ENCODE measurements at regions not wholly inside any gene's neighbourhood (a gene's known extent, or its start where the extent isn't known, plus 50 kb on each side); places are given as distances from the start of the nearest gene placed in this dataset.

DNA sequence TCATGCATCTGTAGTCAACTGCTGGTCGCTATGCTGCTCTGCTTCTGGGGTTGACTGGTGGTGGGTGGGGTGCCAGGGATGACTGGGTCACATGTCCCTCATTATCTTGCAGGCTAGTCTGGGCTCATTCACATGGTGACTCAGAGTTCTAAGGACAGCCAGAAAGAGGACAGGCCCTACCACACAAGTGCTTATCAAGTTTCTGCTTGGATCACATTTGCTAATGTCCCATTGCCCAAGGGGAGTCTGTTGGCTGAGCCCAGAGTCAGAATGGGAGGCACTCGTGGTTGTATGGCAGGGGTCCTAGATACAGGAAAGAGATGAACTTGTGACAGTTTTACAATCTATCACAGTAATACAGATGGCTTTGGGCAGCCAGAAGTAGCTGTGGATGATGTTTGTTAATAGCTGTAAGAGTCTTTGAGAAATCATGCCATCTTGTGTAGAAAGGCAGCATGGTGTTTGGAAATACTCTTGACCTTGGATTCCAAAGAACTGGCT, 221.3 kb downstream of the GPAT3 start:
- in situ Hi-C loops (cut with MboI; ENCODE audit: low sequenced_read_pairs): no loop called here
- Histone ChIP-seq H3K4me2 (ENCODE audit: low read depth, low read length) (no peak overlapping the region), H2BK5ac (ENCODE audit: low read depth, low read length, poor library complexity, severe bottlenecking) (no peak overlapping the region), H4K20me1 (ENCODE audit: insufficient read depth, low read length) (no peaks in the 10 kb centered on the region), H3K27me3 (ENCODE audit: control insufficient read depth, insufficient read depth, low read length) (no peaks in the 10 kb centered on the region), H3K18ac (ENCODE audit: low read depth, low read length) (no peak overlapping the region), H2AK9ac (replicated peaks; ENCODE audit: low read depth, low read length, poor library complexity) (peak overlapping the region; percentile 58), H3K9ac (ENCODE audit: low read depth, low read length) (no peak overlapping the region), H3K4me1 (ENCODE audit: control insufficient read depth, insufficient read depth, low read length) (no peaks in the 10 kb centered on the region), H3K14ac (replicated peaks; ENCODE audit: low read depth, low read length) (no peak overlapping the region), H3K79me1 (ENCODE audit: low read depth in 1 of 2, low read length in 2 of 2) (no peaks in the 10 kb centered on the region), H4K91ac (ENCODE audit: insufficient read depth, low read depth, low read length) (no peak overlapping the region), H2BK120ac (ENCODE audit: low read depth, low read length) (no peak overlapping the region), H4K8ac (ENCODE audit: low read depth in 2 of 2, low read length in 2 of 2) (no peak overlapping the region), H3K9me3 (ENCODE audit: control insufficient read depth, insufficient read depth, low read length) (no peaks in the 10 kb centered on the region), H2AFZ (replicated peaks; ENCODE audit: low read length, poor library complexity) (no peak overlapping the region), H3K36me3 (ENCODE audit: control insufficient read depth, insufficient read depth, low read length) (no peaks in the 10 kb centered on the region), H4K5ac (ENCODE audit: low read depth, low read length) (no peak overlapping the region), H3K4ac (ENCODE audit: low read depth, low read length) (no peak overlapping the region), H2BK20ac (ENCODE audit: low read depth, low read length) (no peak overlapping the region), H3K27ac (ENCODE audit: insufficient read depth, low read length) (no peak overlapping the region), H3K9me1 (ENCODE audit: insufficient read depth, low read length) (no peaks in the 10 kb centered on the region), H3K4me3 (ENCODE audit: insufficient read depth, low read depth, low read length) (no peak overlapping the region), H3K56ac (ENCODE audit: extremely low read depth, insufficient read depth, low read length) (no peak overlapping the region), H2BK15ac (ENCODE audit: low read depth, low read length) (no peak overlapping the region), H3K23ac (ENCODE audit: low read depth, low read length) (no peak overlapping the region), H2AK5ac (ENCODE audit: low read depth, low read length) (no peak overlapping the region)
- POLR2A ChIA-PET (ENCODE audit: unreplicated experiment): no interaction called here
- DNase-seq: no peak
- TF ChIP-seq SMC3 (IDR thresholded peaks at IDR 0.05; ENCODE audit: low read depth, low read length) (no peak), NFE2L2 (IDR thresholded peaks at IDR 0.05; ENCODE audit: low read depth, low read length) (no peak), RFX5 (IDR thresholded peaks at IDR 0.05; ENCODE audit: low read depth, low read length) (no peak), RAD21 (IDR thresholded peaks at IDR 0.05; ENCODE audit: low read length) (no peak), FOS (IDR thresholded peaks at IDR 0.05; ENCODE audit: low read depth, low read length) (no peak), MXI1 (IDR thresholded peaks at IDR 0.05; ENCODE audit: borderline replicate concordance, low read depth, low read length) (no peak), RCOR1 (IDR thresholded peaks at IDR 0.05; ENCODE audit: insufficient replicate concordance, low read length) (no peak), ELK1 (IDR thresholded peaks at IDR 0.05; ENCODE audit: borderline replicate concordance, low read depth, low read length) (no peak), CEBPB (IDR thresholded peaks at IDR 0.05; ENCODE audit: low read depth, low read length) (no peak), CHD1 (IDR thresholded peaks at IDR 0.05; ENCODE audit: low read depth, low read length) (no peak), MAFK (IDR thresholded peaks at IDR 0.05; ENCODE audit: low read depth, low read length) (no peak), USF2 (IDR thresholded peaks at IDR 0.05; ENCODE audit: low read depth, low read length) (no peak), BHLHE40 (IDR thresholded peaks at IDR 0.05; ENCODE audit: low read depth, low read length) (no peak), MAZ (IDR thresholded peaks at IDR 0.05; ENCODE audit: borderline replicate concordance, low read depth, low read length) (no peak), POLR2A (IDR thresholded peaks at IDR 0.05; ENCODE audit: low read depth, low read length) (no peak)
- TF ChIP-seq, protein P1, sequence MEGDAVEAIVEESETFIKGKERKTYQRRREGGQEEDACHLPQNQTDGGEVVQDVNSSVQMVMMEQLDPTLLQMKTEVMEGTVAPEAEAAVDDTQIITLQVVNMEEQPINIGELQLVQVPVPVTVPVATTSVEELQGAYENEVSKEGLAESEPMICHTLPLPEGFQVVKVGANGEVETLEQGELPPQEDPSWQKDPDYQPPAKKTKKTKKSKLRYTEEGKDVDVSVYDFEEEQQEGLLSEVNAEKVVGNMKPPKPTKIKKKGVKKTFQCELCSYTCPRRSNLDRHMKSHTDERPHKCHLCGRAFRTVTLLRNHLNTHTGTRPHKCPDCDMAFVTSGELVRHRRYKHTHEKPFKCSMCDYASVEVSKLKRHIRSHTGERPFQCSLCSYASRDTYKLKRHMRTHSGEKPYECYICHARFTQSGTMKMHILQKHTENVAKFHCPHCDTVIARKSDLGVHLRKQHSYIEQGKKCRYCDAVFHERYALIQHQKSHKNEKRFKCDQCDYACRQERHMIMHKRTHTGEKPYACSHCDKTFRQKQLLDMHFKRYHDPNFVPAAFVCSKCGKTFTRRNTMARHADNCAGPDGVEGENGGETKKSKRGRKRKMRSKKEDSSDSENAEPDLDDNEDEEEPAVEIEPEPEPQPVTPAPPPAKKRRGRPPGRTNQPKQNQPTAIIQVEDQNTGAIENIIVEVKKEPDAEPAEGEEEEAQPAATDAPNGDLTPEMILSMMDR (conservative IDR thresholded peaks at IDR 0.05; ENCODE audit: low read depth, low read length): no peak
- CTCF ChIA-PET: no interaction called here
- BruUV-seq (replicated peaks): no TSS peak
- no peak for ATAC-seq (ENCODE audit: low read depth)
- intact Hi-C loops (cut with micrococcal nuclease): no loop called here
- no CpG with 5 or more reads among the region's 2 CpGs for WGBS, 2 experiments (ENCODE audit: extremely low coverage in 2 of 2, insufficient read length in 1 of 2)
- dilution Hi-C loops (cut with HindIII; ENCODE audit: low sequenced_read_pairs, unreplicated experiment): no loop called here

Measured in IMR-90 (cell line).